ENCODE measurements at regions not wholly inside any gene's neighbourhood (a gene's known extent, or its start where the extent isn't known, plus 50 kb on each side); places are given as distances from the start of the nearest gene placed in this dataset.

GRCh38 chr2:187748958-187749357, 194.7 kb upstream of the TFPI start:
- TF ChIP-seq CTCF (conservative IDR thresholded peaks at IDR 0.05; ENCODE audit: low read depth, low read length) (no peak), EZH2 (IDR thresholded peaks at IDR 0.05; ENCODE audit: low read length, unreplicated experiment) (no peak)

Measured in PC-3 (cell line).